ENCODE measurements at regions not wholly inside any gene's neighbourhood (a gene's known extent, or its start where the extent isn't known, plus 50 kb on each side); places are given as distances from the start of the nearest gene placed in this dataset.

DNA sequence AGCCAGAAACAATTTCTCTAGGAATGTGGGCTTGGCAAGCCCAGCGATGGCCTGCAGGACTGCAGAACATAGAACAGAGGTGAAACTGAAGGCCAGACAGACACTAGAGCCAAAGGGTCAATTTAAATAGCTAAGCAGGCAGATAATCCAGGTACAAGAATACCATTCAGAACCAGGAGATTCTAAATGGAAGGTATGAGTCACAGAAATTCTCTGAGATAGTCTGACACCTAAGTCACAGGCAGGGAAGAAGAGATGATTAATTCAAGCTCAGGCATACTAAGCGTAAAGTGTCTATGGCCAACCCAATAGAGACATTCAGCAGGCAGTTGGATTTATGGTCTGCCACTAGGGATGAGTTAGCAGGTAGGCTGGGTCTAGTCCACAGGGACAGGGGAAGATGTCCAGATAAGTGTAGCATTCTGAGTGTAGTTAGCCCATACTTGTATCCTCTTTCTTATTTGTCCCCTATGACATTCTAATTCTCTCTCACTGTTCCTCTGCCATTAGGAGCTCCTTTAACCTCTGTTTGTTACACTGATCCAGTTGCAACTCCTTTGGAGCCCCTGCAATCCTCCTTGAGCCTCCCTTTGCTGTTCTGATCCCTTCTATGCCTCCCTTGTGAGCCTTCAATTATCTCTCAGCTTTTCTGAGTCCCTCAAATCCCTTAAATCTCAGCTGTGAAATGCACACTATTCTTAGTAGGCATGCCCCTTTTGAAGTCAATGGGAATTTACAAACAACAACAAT lies 383.8 kb downstream of the LMO4 start:
- TF ChIP-seq GABPA (IDR thresholded peaks at IDR 0.05; ENCODE audit: low read depth): no peak
- no peak for TF ChIP-seq SPI1 (IDR thresholded peaks at IDR 0.05; ENCODE audit: borderline replicate concordance, low read depth)
- TF ChIP-seq POLR2AphosphoS5 (IDR thresholded peaks at IDR 0.05; ENCODE audit: low read depth): no peak
- TF ChIP-seq, protein P1, sequence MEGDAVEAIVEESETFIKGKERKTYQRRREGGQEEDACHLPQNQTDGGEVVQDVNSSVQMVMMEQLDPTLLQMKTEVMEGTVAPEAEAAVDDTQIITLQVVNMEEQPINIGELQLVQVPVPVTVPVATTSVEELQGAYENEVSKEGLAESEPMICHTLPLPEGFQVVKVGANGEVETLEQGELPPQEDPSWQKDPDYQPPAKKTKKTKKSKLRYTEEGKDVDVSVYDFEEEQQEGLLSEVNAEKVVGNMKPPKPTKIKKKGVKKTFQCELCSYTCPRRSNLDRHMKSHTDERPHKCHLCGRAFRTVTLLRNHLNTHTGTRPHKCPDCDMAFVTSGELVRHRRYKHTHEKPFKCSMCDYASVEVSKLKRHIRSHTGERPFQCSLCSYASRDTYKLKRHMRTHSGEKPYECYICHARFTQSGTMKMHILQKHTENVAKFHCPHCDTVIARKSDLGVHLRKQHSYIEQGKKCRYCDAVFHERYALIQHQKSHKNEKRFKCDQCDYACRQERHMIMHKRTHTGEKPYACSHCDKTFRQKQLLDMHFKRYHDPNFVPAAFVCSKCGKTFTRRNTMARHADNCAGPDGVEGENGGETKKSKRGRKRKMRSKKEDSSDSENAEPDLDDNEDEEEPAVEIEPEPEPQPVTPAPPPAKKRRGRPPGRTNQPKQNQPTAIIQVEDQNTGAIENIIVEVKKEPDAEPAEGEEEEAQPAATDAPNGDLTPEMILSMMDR (IDR thresholded peaks at IDR 0.05; ENCODE audit: insufficient read depth, low read length): no peak
- TF ChIP-seq, protein P2, sequence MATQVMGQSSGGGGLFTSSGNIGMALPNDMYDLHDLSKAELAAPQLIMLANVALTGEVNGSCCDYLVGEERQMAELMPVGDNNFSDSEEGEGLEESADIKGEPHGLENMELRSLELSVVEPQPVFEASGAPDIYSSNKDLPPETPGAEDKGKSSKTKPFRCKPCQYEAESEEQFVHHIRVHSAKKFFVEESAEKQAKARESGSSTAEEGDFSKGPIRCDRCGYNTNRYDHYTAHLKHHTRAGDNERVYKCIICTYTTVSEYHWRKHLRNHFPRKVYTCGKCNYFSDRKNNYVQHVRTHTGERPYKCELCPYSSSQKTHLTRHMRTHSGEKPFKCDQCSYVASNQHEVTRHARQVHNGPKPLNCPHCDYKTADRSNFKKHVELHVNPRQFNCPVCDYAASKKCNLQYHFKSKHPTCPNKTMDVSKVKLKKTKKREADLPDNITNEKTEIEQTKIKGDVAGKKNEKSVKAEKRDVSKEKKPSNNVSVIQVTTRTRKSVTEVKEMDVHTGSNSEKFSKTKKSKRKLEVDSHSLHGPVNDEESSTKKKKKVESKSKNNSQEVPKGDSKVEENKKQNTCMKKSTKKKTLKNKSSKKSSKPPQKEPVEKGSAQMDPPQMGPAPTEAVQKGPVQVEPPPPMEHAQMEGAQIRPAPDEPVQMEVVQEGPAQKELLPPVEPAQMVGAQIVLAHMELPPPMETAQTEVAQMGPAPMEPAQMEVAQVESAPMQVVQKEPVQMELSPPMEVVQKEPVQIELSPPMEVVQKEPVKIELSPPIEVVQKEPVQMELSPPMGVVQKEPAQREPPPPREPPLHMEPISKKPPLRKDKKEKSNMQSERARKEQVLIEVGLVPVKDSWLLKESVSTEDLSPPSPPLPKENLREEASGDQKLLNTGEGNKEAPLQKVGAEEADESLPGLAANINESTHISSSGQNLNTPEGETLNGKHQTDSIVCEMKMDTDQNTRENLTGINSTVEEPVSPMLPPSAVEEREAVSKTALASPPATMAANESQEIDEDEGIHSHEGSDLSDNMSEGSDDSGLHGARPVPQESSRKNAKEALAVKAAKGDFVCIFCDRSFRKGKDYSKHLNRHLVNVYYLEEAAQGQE (IDR thresholded peaks at IDR 0.05; ENCODE audit: insufficient replicate concordance, low read depth): no peak
- no peak for DNase-seq (ENCODE audit: low read depth in 1 of 2, low spot score in 1 of 2)
- H3K27ac ChIP-seq (replicated peaks): no peak overlapping the region
- no peak overlapping the region for H3K4me3 ChIP-seq (replicated peaks; ENCODE audit: insufficient read depth, low read length)
- peaks cover 3% of the 10 kb centered on the region for H3K27me3 ChIP-seq (ENCODE audit: insufficient read depth, poor library complexity, severe bottlenecking)

DNA sequence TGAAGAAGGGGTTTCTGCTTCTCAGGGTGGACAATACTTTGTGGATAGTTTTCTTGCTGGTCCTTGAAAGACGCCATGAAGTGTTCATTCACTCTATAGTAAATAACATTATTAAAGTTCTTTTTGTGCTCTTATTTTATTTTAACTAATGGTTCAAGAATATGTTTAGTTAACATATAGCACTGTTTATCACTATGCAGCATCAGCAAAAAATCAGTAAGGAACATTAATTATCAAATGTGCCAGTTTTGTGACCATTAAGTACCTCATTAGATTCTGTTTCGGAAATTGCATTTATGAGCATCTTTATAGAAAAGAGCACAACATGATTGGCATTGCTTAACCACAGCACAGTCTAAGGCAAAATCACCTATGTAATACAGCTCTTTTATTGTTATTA lies 385.6 kb downstream of the LMO4 start:
- peaks cover 3% of the 10 kb centered on the region for H3K27me3 ChIP-seq (ENCODE audit: insufficient read depth, poor library complexity, severe bottlenecking)
- no peak for DNase-seq (ENCODE audit: low read depth in 1 of 2, low spot score in 1 of 2)
- no peak overlapping the region for H3K27ac ChIP-seq (replicated peaks)

DNA sequence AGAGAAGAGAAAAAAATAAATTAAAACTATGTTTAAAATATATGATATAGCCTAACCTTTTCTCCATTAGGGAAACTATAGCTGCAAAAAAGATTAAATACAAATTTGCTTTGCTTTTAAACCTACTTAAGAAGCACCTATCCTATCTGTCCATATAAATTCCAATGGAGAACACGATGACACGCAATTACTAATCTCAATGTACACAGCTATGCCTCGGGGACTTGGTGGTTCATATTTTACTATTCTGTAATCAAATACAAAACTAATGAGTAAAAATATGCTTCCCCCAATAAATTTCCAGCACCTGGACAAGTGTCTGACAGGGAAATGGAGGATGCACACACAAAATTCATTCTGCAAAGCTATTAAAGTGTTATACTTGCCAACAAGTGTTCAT lies 386.4 kb downstream of the LMO4 start:
- H3K4me3 ChIP-seq (replicated peaks; ENCODE audit: insufficient read depth, low read length): no peak overlapping the region
- H3K27me3 ChIP-seq (ENCODE audit: insufficient read depth, poor library complexity, severe bottlenecking): peaks cover 7% of the 10 kb centered on the region
- TF ChIP-seq GABPA (IDR thresholded peaks at IDR 0.05; ENCODE audit: low read depth) (no peak), POLR2AphosphoS5 (IDR thresholded peaks at IDR 0.05; ENCODE audit: low read depth) (no peak), SPI1 (IDR thresholded peaks at IDR 0.05; ENCODE audit: borderline replicate concordance, low read depth) (no peak)
- TF ChIP-seq, protein P2 (IDR thresholded peaks at IDR 0.05; ENCODE audit: insufficient replicate concordance, low read depth): no peak
- TF ChIP-seq, protein P1 (IDR thresholded peaks at IDR 0.05; ENCODE audit: insufficient read depth, low read length): no peak
- no peak overlapping the region for H3K27ac ChIP-seq (replicated peaks)
- no peak for DNase-seq (ENCODE audit: low read depth in 1 of 2, low spot score in 1 of 2)

More for the DNA sequence above, 385.6 kb downstream of the LMO4 start:
- no peak overlapping the region for H3K4me3 ChIP-seq (replicated peaks; ENCODE audit: insufficient read depth, low read length)
- TF ChIP-seq GABPA (IDR thresholded peaks at IDR 0.05; ENCODE audit: low read depth) (no peak), POLR2AphosphoS5 (IDR thresholded peaks at IDR 0.05; ENCODE audit: low read depth) (no peak), SPI1 (IDR thresholded peaks at IDR 0.05; ENCODE audit: borderline replicate concordance, low read depth) (no peak)
- TF ChIP-seq, protein P2 (IDR thresholded peaks at IDR 0.05; ENCODE audit: insufficient replicate concordance, low read depth): no peak
- TF ChIP-seq, protein P1 (IDR thresholded peaks at IDR 0.05; ENCODE audit: insufficient read depth, low read length): no peak

Measured in HL-60 (cell line).